Posterior cingulate gyrus (tissue), 11 donors: ENCODE measurements at regions not wholly inside any gene's neighbourhood (a gene's known extent, or its start where the extent isn't known, plus 50 kb on each side); places are given as distances from the start of the nearest gene placed in this dataset.
A peak's percentile ranks its signal among the peaks of the same experiment; 100 is the strongest.
"Not testable (repeated sequence)": the region's sequence is repeated elsewhere in the genome, so short reads cannot be mapped to it uniquely, and the experiment has no call there.

Source experiments
- DNase-seq, 10 donors: peaks; one replicate each; pipeline versions ENCODE4 v3.0.0 to v3.0.0-alpha.2; 2020 to 2021; ENCODE audit warnings: mixed read lengths in 3 of 10
- intact Hi-C: fragments of 100-400 bp; cut with DNase I; formaldehyde crosslinking; loops from one replicate; pipeline ENCODE4 v1.15.1; 2023

DNA sequence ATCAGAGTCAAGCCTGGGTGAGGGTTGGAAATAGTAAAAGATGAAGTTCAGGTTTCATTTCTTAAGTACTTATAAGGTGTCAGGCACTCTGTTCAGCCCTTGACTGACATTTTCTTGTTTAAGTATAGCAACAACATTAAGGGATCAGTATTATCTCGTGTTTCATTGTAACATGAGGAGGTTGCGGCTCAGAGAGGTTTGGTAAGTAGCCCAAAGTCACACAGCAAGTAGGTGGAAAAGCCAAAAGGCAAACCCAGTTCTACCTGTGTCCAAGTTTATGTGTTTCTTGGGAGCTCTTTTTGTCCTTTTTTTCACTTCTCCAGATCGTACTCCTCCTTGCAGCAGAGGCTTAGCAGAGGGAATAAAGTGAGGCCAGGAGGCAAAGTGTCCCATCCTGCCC is 337.5 kb upstream of the KLF3 start:
- intact Hi-C loops = loop anchor here (10.0 kb wide), 1 partner anchor 258 kb away; no protein-coding TSS in a partner anchor
- no peak for DNase-seq

DNA sequence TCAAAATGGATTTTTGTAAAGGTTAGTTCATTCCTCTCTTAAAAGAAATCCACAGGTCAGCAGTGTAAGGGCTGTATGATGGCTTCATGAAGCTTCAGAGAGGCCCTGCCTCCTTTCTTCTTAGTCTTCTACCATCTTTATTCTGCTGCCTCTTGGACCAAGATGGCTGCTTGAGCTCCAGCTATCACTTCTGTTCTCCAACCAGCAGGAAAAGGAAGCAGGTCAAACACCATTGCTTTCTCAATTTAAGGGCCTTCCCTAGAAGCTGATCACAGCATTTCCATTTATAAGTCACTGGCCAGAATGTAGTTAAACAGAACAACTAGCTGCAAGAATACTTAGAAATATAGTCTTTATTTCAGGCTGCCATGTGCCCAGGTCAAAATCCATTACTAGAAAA is 336.8 kb upstream of the KLF3 start:
- intact Hi-C loops = loop anchor here (10.0 kb wide), 1 partner anchor 258 kb away; no protein-coding TSS in a partner anchor
- DNase-seq = no peak

DNA sequence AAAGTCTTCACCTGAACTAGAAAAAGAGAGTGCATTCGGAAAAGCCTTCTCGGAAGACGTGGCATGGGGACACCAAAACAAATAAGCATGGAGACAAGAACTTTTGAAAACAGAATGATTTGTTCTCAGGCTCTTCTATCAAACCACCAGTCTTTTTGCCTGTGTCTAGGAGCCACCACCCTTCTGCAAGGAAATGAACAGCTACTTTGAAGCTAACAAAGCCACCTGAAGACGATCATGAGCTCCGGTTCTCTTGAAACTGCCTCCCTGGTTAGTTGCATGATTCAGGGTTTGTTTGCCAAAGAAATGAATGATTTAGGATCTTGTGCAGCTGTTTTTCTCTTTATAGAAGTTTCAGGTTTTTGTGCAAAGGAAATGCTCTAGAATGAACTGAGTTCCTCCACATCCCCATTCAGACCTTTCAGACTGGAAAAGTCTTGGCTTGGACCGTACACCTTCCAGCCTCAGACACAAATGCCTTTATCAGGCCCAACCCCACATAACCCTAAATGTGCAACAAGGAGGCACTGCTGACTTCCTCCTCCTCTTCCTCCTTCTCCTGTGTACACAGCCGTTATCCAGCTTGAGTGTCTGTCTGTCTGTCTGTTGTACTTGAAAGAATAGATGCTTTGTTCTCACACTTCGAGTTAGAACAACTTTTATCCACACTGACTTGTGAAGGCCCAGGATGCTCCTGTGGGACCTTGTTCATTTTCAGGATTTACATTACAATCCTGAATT is 334.8 kb upstream of the KLF3 start:
- intact Hi-C loops = loop anchor here (10.0 kb wide), 1 partner anchor 256 kb away; no protein-coding TSS in a partner anchor
- DNase-seq = no peak

DNA sequence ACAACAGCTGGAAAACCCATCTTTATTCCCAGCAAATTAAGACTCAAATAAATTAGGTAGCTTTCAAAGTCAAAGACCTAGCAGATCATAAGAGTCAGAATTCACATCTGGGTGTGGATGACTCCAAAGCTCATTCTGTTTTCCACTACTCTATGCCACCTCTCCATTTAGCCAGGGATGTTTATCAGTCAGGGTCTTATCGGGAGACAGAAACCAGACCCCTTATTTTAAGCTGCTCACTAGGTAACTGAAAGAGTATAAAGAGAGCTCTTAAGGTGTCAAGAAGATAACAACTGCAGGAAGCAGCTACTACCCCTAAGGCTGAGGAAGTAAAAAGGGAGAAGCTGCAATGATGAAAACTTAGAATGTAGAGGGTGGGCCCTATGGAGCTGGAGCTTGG is 333.7 kb upstream of the KLF3 start:
- DNase-seq = no peak
- intact Hi-C loops = no loop called here

DNA sequence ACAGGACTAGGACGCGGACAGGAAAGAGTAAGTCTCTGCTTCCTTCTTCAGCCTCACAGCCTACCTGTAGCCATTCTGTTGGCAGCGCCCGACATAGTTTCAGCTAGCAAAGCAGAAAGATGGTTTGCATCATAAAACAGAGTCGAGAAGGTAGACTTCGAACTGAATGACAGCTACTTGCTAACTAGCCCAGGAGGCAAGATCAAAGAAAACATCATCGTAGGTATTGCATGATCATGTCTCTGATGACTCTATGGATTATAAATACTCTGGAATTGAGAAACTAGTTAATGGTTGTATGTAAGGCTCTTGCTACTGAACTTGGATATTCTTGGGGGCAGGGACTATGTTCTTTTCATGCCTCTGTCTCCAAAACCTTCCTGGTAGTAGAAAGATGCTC is 333.1 kb upstream of the KLF3 start:
- DNase-seq = no peak
- intact Hi-C loops = no loop called here

DNA sequence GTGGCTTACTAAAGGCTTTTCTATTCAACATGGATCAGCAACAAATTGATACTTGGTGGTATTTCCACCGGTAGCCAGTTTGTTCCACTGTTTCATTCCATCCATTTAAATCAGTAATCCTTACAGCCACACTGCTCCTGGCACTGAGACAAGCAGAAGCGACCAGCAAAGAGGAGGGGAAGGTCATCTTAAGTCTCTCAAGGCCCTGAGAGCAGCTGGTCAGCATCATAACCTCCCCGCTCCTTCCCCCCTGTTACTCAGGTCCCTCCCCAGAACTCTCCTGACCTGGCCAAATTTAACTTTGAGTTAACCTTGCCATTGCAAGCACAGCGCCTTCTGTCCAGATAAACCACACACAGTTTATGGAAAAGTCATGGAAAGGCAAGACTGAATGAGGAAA is 331.3 kb upstream of the KLF3 start:
- no peak for DNase-seq
- intact Hi-C loops = no loop called here

DNA sequence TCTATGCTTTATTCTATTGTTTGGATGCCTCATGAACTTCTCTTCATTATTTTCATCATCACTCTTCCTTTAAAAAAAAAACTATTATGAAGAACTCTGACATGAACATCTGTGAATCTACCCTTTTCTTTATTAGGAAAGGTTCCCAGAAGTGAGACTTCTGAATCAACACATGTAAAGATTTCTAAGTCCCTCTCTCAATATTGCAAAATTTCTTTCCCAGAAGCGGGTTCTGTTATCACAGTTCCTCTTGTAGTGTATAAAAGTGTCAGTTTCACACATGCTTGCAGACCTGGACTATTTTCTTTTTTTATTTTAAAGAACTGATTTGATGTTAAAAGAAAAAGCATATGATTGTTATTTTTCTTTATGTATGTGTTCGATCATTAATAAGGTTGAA is 330.8 kb upstream of the KLF3 start:
- intact Hi-C loops = no loop called here
- DNase-seq = no peak

DNA sequence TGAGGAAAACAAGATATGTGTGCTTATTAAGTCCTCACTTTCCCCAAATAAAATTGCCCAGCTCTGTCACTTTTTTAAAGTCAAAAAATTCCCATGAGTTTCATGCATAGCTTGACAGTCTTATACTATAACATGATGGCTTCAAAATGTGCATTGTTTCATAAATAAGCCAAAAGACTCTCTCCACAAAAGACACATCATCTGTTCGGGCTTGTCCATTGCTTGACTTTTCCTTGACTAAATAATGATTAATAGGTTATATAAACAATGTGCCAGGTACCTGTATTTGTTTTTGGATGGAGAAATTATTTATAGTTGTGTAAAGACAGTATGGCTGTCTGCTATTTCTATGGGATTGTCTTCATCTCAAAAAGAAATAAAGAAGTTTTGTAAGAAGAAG is 329.2 kb upstream of the KLF3 start:
- intact Hi-C loops = no loop called here
- no peak for DNase-seq

DNA sequence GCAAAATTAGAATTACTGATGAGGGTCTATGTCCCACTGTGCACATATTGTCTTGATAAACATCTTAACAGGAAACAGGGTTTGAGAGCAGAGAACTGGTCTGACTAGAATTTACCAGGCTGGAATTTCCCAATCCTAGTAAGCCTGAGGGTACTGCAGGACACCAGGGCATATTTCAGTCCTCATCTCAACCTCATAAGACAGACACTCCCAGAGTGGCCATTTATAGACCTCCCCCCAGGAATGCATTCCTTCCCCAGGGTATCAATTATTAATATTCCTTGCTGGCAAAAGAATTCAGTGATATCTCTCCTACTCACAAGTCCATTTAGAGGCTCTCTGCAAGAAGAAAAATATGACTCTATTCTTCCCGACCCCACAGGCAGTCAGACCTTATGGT is 325.1 kb upstream of the KLF3 start:
- DNase-seq, intact Hi-C loops: not testable (repeated sequence)

DNA sequence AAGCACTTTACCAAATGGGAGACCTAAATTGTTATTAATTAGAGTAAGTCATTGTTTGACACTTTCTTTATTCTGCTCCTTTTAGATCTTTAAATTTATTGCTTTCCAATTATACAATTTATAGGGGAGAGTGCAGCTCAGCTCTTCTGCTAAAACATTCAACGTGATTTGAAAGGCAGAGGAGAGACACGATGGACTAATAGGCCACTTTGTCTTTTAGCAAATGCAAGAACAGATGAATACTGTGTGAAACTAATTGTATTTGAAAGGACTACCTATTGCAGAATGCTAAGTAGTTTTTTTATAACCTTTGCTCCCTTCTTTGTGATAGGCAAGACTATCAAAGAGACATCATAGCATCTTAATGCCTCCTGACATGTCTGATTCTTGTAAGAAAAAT is 320.4 kb upstream of the KLF3 start:
- DNase-seq = no peak
- intact Hi-C loops = no loop called here

DNA sequence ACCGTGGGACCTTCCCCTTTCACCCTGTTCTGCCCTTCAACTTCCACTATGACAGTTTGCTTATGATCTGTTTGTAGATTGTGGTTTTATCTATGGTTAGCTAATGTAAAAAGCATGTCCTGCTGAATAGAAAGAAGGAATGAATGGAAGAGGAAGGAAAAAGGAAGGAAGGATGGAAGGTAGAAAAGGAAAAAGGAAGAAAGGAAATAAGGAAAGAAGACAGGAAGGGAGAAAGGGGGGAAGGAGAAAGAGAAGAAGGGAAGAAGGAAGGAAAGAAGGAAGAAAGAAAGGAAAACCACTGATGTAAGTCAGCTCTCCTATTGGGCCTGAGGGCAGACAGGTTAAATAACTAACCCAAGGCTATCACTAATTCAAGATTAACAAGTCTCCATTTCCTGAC is 319.1 kb upstream of the KLF3 start:
- DNase-seq = no peak
- intact Hi-C loops = no loop called here

DNA sequence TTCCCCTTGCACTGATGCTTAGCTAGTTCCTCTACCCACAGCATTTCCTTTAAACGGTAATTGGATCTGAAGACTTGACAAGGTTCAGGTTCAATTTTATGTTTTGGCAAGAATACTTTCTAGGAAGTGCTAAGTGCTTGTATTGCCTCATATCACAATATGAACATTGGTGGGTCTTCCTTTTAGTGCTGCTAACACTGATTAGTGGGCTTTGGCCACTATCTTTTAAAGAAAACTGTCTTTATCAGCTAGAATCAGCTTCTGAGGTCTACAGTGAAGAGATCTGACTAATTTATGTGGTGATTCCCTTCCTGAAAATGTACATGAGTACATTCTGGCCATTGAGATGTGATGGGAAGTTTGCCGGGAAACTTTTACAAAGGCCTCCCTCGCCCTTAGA is 316.7 kb upstream of the KLF3 start:
- no peak for DNase-seq
- intact Hi-C loops = no loop called here

DNA sequence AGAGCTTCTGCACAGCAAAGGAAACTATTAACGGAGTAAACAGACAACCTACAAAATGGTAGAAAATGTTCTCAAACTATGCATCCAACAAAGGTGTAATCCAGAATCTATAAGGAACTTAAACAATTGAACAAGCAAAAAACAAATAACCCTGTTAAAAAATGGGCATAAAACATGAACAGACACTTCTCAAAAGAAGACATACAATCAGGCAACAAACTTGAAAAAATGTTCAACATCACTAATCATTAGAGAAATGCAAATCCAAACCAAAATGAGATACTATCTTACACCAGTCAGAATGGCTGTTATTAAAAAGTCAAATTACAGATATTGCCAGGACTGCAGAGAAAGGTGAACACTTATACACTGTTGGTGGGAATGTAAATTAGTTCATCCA is 309.6 kb upstream of the KLF3 start:
- DNase-seq = no peak
- intact Hi-C loops = no loop called here

DNA sequence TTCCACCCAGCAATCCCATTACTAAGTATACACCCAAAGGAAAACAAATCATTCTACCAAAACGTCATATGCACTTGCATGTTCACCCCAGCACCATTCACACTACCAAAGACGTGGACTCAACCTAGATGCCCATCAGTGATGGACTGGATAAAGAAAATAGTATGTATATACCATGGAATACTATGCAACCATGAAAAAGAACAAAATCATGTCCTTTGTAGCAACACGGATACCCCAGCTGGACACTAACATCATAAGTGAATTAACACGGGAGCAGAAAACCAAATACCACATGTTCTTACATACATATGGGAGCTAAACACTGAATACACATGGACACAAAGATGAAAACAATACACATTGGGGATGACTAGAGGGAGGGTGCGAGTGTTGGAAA is 309.1 kb upstream of the KLF3 start:
- intact Hi-C loops = no loop called here
- DNase-seq = no peak

DNA sequence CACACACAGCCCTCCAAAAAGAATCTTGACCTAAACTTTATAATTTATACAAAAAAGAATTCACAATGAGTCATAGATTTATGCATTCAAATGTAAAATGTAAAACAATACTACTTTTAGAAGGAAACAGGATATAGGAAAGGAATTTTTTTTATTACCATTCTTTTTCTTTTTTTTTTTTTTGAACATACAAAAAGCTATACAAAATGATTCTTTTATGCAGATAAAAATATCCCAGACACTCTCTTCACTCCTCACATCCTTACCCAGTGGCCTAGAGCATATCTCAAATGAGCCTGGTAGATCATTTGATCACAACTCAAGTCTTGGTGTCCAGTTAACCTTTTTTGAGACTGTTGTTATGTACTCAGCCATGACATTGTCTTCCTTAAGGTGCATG is 307.3 kb upstream of the KLF3 start:
- DNase-seq = no peak
- intact Hi-C loops = no loop called here

DNA sequence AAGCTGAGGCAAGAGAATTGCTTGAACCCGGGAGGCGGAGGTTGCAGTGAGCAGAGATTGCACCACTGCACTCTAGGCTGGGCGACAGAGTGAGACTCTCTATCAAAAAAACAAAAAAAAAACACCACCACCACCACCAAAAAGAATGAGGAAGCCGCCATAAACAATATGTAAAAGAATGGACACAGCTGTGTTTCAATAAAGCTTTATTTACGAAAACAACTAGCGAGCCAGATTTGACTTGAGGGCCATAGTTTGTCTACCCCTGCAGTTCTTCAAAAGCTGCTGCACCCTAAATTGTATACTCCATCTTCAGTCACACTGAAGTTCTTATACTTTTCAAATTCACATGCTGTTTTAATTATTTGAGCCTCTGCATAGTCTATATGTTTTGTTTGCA is 306.5 kb upstream of the KLF3 start:
- no peak for DNase-seq
- intact Hi-C loops = no loop called here

DNA sequence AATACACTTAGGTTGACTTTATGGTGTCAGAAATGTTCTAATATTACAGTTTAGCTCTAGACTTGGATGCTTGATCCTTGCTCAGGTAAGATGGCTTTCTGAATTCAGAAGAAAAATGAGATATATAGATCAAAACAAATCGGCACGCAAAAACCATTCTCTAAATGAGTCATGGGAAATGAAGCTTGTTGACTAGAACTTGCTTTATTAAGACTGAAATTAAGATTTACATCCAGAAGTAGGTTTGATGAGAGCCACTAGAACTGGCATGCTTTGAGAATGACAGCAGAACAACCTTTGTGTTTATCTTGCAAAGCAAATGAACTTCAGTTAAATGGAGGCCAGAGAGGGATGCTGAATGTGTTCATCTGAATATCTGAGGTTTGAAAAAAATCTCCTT is 304.9 kb upstream of the KLF3 start:
- no peak for DNase-seq
- intact Hi-C loops = no loop called here

DNA sequence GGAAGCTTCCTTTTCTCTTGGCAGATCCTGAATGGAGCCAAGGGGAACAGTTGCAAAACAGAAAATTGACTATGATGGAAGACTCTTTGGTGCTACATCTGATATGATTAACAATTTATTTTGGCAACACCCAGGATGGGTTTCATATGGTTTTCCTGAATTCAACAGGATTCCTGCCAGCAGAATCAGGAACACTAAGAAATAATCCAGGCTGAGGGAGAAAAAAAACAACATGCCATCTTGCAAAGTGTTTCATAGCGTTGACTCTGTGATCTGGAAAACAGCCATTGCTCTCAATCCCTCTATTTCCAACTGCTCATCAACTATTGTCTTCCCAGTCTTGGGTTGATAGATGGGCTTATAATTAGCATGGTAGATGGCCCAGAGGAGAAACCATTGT is 303.8 kb upstream of the KLF3 start:
- intact Hi-C loops = no loop called here
- no peak for DNase-seq

DNA sequence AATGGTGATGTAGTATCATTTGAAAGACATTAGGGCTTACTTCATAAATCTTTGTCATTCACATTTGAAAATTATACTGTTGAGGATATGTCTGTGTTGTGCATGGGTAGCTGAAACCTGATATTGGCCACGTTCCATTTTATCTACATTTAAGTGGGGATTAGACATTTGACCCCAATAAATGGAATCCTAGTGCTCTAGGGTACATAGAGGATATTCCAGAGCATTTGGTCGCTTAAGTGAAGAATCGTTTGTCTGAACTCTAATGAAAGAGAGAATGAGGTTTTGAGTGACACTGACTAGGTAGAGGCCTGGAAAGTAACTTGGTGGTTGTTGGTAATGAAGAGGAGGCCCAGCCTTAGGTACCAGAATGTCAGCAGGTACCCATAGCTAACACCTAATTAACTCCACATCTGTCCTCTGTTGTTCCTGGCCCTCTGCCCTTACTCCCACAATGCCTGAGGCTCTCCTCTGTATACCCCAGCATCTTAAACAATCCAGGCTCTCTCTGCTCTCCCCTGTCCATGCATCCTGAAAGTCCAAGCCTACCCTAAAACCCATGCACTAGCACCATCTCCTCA is 299.5 kb upstream of the KLF3 start:
- intact Hi-C loops = no loop called here
- no peak for DNase-seq

DNA sequence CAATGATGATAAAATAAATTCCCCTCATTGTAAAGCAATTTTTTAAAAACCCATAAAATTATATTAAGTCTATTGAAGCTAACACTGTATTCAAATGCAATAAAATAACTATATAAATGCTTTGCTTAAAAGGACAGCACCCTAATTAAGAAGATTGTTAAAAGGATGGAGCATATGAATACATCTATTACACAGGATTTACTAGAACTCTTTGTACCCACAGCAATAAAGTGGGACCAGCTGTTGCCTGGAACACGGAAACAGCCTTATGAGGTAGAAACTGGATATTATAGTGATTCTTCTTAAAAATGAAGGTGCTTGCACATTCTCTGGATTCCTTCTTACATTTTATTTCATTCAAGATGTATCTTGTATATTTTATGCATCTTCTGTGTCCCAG is 298.7 kb upstream of the KLF3 start:
- intact Hi-C loops = no loop called here
- DNase-seq = no peak

DNA sequence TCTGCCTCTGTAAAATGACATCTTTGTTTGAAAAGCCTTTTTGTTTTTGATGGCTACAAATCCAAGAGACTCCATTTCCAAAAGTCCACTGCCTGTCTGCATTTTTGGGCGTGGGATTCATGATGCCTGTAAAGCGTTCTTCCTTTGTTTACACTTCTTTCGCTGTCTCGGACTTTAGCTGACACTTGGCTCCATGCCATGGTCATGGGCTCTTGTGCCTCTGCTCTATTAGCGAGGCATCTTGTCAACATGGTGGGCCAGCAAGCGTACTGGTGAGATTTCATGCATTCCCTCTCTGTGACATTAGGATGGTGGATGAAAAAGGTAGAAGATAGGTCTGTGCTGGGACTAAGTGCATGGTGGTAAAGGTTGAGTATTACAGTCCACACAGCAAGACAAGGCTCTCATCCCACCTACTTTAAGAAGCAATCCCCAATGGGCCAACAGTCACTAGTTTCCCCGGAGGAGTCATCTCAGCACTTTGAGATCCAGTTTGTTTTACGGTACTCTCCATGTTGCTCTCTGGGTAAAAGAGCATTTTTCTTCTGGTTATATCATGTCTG is 298.2 kb upstream of the KLF3 start:
- DNase-seq = peak in 2 of 10 donors; percentile 11 to 29

DNA sequence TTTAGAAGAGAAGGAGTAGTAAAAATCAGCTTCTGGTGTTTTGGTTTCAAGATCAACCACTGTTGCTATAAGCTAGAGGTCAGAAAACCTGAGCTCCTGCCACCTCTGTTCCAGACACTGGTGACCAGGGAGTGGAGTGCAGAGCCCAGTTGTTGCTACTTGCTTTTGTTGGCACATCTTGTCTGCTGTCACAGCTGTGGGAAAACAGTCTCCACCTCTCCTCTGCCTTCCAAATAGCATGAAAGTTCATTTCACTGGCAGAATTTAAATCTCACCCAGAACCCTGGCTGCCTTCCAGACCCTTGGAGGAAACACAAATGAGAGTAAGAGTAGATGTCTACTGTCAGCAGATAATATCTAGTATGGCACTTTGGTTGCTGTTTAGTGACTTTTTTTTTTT is 297.5 kb upstream of the KLF3 start:
- intact Hi-C loops = no loop called here
- peak in 1 of 10 donors; percentile 14 for DNase-seq

More for the DNA sequence above, 298.2 kb upstream of the KLF3 start:
- intact Hi-C loops = no loop called here
